ENCODE measurements at regions not wholly inside any gene's neighbourhood (a gene's known extent, or its start where the extent isn't known, plus 50 kb on each side); places are given as distances from the start of the nearest gene placed in this dataset.

DNA sequence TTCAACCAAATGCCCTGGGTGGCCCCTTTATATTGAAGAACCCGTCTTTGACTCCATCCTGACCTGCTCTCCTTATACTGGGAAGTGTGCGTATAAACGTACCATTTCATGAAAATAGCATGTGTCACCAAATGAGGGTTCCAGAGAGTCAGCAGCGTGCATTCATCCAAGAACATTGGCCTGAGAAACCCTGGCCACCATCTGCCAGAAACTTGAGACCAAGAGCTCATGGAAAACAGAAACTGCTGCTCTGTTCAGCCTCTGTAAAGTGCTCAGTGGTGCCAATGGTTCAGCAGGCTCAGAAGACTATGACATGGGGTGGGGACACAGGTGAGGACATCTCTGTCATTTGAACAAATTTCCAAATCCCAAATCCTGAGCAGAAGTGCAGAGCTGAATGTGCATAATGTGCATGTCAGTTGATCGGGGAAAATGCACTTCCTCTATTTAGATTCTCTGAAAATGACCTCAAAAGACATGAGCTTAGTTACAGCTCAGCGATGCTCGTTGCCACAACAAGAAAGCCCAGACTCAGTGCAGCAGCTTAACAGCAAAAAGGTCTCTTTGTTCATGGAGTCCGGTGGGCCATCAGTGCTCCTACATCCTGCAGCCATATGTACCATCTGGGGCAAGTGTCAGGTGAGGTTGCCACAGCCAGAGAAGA is 176.1 kb downstream of the ATPSCKMT start:
- peak; percentile 10 for DNase-seq
- no peak overlapping the region for H3K27ac ChIP-seq
- H4K20me1 ChIP-seq (ENCODE audit: insufficient read depth), result no peaks in the 10 kb centered on the region
- H3K9me2 ChIP-seq (ENCODE audit: insufficient read depth), result no peaks in the 10 kb centered on the region
- TF ChIP-seq EZH2phosphoT487 (IDR thresholded peaks at IDR 0.05; ENCODE audit: insufficient read depth, low read depth) (no peak), EZH2 (IDR thresholded peaks at IDR 0.05; ENCODE audit: insufficient read depth, poor library complexity, severe bottlenecking) (no peak)
- in situ Hi-C loops (cut with MboI), result no loop called here
- peaks cover 21% of the 10 kb centered on the region for H3F3A ChIP-seq (ENCODE audit: insufficient read depth)
- H3K4me2 ChIP-seq (ENCODE audit: unreplicated experiment), result no peak overlapping the region
- H3K36me3 ChIP-seq (ENCODE audit: low read depth), result no peaks in the 10 kb centered on the region
- H3K79me2 ChIP-seq (ENCODE audit: insufficient read depth), result no peaks in the 10 kb centered on the region
- H3K27me3 ChIP-seq (replicated peaks; ENCODE audit: insufficient read depth), result no peaks in the 10 kb centered on the region
- WGBS, 2 experiments (ENCODE audit: low coverage in 1 of 2, low lambda C conversion rate in 2 of 2, missing lambda C conversion rate in 2 of 2), result 35 to 45% methylated on average over 8 of the region's 8 CpGs
- no peaks in the 10 kb centered on the region for H3K9me3 ChIP-seq (ENCODE audit: low read depth)
- H3K4me1 ChIP-seq (ENCODE audit: insufficient read depth), result peaks cover 20% of the 10 kb centered on the region
- no peak overlapping the region for H3K4me3 ChIP-seq
- H2AFZ ChIP-seq, result no peak overlapping the region
- no peak overlapping the region for H3K9ac ChIP-seq

DNA sequence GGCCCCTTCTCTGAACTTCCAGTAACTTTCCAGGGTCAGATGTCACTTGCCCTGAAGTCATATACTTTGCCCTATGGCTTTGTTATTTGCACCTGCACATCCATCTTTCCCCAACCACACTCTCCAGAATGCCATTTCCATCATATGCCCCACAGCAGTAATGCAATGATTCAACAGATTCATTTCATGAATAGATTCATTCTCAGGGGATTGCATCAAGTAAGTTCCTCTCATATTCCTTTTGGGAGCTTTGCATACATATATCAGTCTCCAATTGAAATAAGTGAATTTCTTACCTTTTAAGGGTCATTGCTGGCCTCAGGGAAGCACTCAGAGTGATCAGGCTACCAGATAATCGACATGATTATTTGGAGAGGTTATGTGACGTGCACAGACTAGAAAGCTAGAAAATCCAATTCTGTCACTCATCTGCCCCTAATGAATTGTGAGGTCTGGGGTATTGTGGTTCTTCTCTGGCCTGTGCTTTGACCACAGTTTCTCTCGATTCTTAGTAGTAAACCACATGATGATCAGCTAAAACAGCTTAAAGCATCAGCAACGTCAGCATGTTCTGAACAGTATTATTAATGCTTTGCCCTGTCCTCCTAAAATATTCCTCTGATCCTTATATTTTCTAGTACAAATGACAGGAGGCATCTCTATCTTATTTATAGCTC is 179.9 kb downstream of the ATPSCKMT start:
- Histone ChIP-seq H2AFZ (no peak overlapping the region), H3K9ac (no peak overlapping the region), H3K36me3 (ENCODE audit: low read depth) (no peaks in the 10 kb centered on the region), H3K4me1 (ENCODE audit: insufficient read depth) (no peaks in the 10 kb centered on the region), H3F3A (ENCODE audit: insufficient read depth) (no peaks in the 10 kb centered on the region), H3K4me2 (ENCODE audit: unreplicated experiment) (no peak overlapping the region), H4K20me1 (ENCODE audit: insufficient read depth) (no peaks in the 10 kb centered on the region), H3K79me2 (ENCODE audit: insufficient read depth) (no peaks in the 10 kb centered on the region), H3K9me3 (ENCODE audit: low read depth) (no peaks in the 10 kb centered on the region), H3K27me3 (replicated peaks; ENCODE audit: insufficient read depth) (no peaks in the 10 kb centered on the region), H3K9me2 (ENCODE audit: insufficient read depth) (no peaks in the 10 kb centered on the region), H3K27ac (no peak overlapping the region), H3K4me3 (no peak overlapping the region)
- TF ChIP-seq EZH2phosphoT487 (IDR thresholded peaks at IDR 0.05; ENCODE audit: insufficient read depth, low read depth), result no peak
- WGBS, 2 experiments (ENCODE audit: low coverage in 1 of 2, low lambda C conversion rate in 2 of 2, missing lambda C conversion rate in 2 of 2), result 42 to 45% methylated on average over 4 of the region's 4 CpGs
- in situ Hi-C loops (cut with MboI), result no loop called here
- DNase-seq, result no peak

DNA sequence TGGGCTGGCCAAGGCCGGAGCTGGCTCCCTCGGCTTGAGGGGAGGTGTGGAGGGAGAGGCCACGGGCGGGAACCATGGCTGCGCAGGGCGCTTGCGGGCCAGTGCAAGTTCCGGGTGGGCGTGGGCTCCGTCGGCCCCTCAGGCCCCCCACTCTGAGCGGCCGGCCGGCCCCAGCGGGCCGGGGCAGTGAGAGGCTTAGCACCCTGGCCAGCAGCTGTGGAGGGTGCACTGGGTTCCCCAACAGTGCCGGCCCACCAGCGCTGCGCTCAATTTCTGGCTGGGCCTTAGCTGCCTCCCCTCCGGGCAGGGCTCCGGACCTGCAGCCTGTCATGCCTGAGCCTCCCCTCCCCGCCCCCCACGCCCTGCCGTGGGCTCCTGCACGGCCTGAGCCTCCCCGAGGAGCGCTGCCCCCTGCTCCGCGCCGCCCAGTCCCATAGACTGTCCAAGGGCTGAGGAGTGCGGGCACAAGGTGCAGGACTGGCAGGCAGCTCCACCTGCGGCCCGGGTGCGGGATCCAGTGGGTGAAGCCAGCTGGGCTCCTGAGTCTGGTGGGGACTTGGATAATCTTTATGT is 184.2 kb downstream of the ATPSCKMT start:
- H3K36me3 ChIP-seq (ENCODE audit: low read depth), result no peaks in the 10 kb centered on the region
- peaks cover 4% of the 10 kb centered on the region; the same call in 1 of the 2 replicates for H3K27me3 ChIP-seq (replicated peaks; ENCODE audit: insufficient read depth)
- H3K9me3 ChIP-seq (ENCODE audit: low read depth), result no peaks in the 10 kb centered on the region
- in situ Hi-C loops (cut with MboI), result no loop called here
- no peak overlapping the region for H3K4me3 ChIP-seq
- no peak overlapping the region for H3K27ac ChIP-seq
- no peak for TF ChIP-seq EZH2phosphoT487 (IDR thresholded peaks at IDR 0.05; ENCODE audit: insufficient read depth, low read depth)
- TF ChIP-seq EZH2 (IDR thresholded peaks at IDR 0.05; ENCODE audit: insufficient read depth, poor library complexity, severe bottlenecking), result no peak
- no peak overlapping the region for H3K9ac ChIP-seq
- DNase-seq, result no peak
- H2AFZ ChIP-seq, result no peak overlapping the region
- WGBS, 2 experiments (ENCODE audit: low coverage in 1 of 2, low lambda C conversion rate in 2 of 2, missing lambda C conversion rate in 2 of 2), result 85 to 89% methylated on average over 22 to 30 of the region's 34 CpGs
- no peaks in the 10 kb centered on the region for H3F3A ChIP-seq (ENCODE audit: insufficient read depth)
- H4K20me1 ChIP-seq (ENCODE audit: insufficient read depth), result no peaks in the 10 kb centered on the region
- H3K9me2 ChIP-seq (ENCODE audit: insufficient read depth), result no peaks in the 10 kb centered on the region
- no peaks in the 10 kb centered on the region for H3K79me2 ChIP-seq (ENCODE audit: insufficient read depth)
- no peak overlapping the region for H3K4me2 ChIP-seq (ENCODE audit: unreplicated experiment)
- no peaks in the 10 kb centered on the region for H3K4me1 ChIP-seq (ENCODE audit: insufficient read depth)

DNA sequence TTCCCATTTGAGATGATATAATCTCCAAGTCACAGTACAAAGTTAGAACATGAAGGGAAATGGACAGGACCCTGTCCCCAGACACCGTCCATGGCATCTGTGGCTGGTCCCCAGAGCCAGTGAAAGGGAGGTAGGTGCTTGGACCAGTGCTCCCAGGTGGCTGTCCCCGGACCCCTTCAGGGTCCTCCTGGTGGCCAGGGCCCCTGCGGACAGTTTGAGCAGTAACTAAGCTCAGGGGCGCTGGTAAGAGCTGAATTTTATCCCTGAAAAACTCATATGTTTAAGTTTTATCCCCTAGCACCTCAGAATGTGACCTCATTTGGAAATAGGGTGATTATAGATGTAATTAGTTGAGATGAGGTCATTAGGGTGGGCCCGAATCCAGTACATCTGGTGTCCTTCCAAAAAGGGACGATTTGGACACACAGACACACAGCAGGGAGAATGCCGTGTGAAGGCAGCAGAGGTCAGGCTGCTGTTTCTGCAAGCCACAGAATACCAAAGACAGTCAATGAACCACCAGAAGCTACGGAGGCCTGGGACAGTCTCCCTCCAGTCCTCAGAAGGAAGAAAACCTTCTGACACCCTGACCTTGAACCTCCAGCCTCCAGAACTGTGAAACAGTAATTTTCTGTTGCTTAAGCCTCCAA is 185.0 kb downstream of the ATPSCKMT start:
- WGBS, 2 experiments (ENCODE audit: low coverage in 1 of 2, low lambda C conversion rate in 2 of 2, missing lambda C conversion rate in 2 of 2), result 49% methylated on average over 8 of the region's 8 CpGs
- in situ Hi-C loops (cut with MboI), result no loop called here
- H3K9ac ChIP-seq, result no peak overlapping the region
- no peaks in the 10 kb centered on the region for H3K79me2 ChIP-seq (ENCODE audit: insufficient read depth)
- no peak overlapping the region for H3K4me3 ChIP-seq
- H2AFZ ChIP-seq, result no peak overlapping the region
- peak; percentile 23 for DNase-seq
- no peak for TF ChIP-seq EZH2phosphoT487 (IDR thresholded peaks at IDR 0.05; ENCODE audit: insufficient read depth, low read depth)
- no peaks in the 10 kb centered on the region for H3K9me3 ChIP-seq (ENCODE audit: low read depth)
- no peak overlapping the region for H3K27ac ChIP-seq
- peaks cover 12% of the 10 kb centered on the region; the same call in 1 of the 2 replicates for H3K27me3 ChIP-seq (replicated peaks; ENCODE audit: insufficient read depth)
- no peaks in the 10 kb centered on the region for H3K4me1 ChIP-seq (ENCODE audit: insufficient read depth)
- no peaks in the 10 kb centered on the region for H4K20me1 ChIP-seq (ENCODE audit: insufficient read depth)
- no peaks in the 10 kb centered on the region for H3F3A ChIP-seq (ENCODE audit: insufficient read depth)
- no peak overlapping the region for H3K4me2 ChIP-seq (ENCODE audit: unreplicated experiment)
- H3K9me2 ChIP-seq (ENCODE audit: insufficient read depth), result no peaks in the 10 kb centered on the region
- no peaks in the 10 kb centered on the region for H3K36me3 ChIP-seq (ENCODE audit: low read depth)

All from GM23248 (cell line).